GM18520 (cell line): ENCODE measurements at regions not wholly inside any gene's neighbourhood (a gene's known extent, or its start where the extent isn't known, plus 50 kb on each side); places are given as distances from the start of the nearest gene placed in this dataset.

Experiments
- ATAC-seq: cut with Tn5 transposase; IDR thresholded peaks from one replicate; pipeline ENCODE4 v1.9.1; 2021; ENCODE audit not compliant: unreplicated experiment

- ATAC-seq = no peak
Observed at GRCh38 chr5:173717959-173718358, 101.5 kb upstream of the BOD1 start.

GRCh38 chr5:173718469-173718868, 102.0 kb upstream of the BOD1 start:
- no peak for ATAC-seq

GRCh38 chr5:173719731-173720082, 103.3 kb upstream of the BOD1 start:
- no peak for ATAC-seq

- ATAC-seq = no peak
Observed at GRCh38 chr5:173720286-173720952, 104.0 kb upstream of the BOD1 start.

GRCh38 chr5:173720953-173721600, 104.6 kb upstream of the BOD1 start:
- ATAC-seq = no peak

GRCh38 chr5:173721601-173722232, 105.3 kb upstream of the BOD1 start:
- ATAC-seq = no peak

- peak; percentile 62 for ATAC-seq
Observed at GRCh38 chr5:173726846-173727557, 110.6 kb upstream of the BOD1 start.

GRCh38 chr5:173727839-173728778, 111.7 kb upstream of the BOD1 start:
- ATAC-seq = no peak

- no peak for ATAC-seq
Observed at GRCh38 chr5:173729079-173729765, 112.8 kb upstream of the BOD1 start.

GRCh38 chr5:173730632-173731298, 114.3 kb upstream of the BOD1 start:
- ATAC-seq = no peak

GRCh38 chr5:173733021-173733420, 116.6 kb upstream of the BOD1 start:
- no peak for ATAC-seq

GRCh38 chr5:173733425-173733824, 117.0 kb upstream of the BOD1 start:
- no peak for ATAC-seq

- peak; percentile 81 for ATAC-seq
Observed at GRCh38 chr5:173733831-173734501, 117.5 kb upstream of the BOD1 start.

- no peak for ATAC-seq
Observed at GRCh38 chr5:173734716-173735115, 118.3 kb upstream of the BOD1 start.

GRCh38 chr5:173735184-173735583, 118.7 kb upstream of the BOD1 start:
- no peak for ATAC-seq

- ATAC-seq = no peak
Observed at GRCh38 chr5:173735691-173736090, 119.2 kb upstream of the BOD1 start.

GRCh38 chr5:173736374-173736773, 119.9 kb upstream of the BOD1 start:
- no peak for ATAC-seq

GRCh38 chr5:173736923-173737412, 120.5 kb upstream of the BOD1 start:
- peak; percentile 53 for ATAC-seq

GRCh38 chr5:173739741-173740140, 123.3 kb upstream of the BOD1 start:
- ATAC-seq = no peak
